ENCODE measurements at regions not wholly inside any gene's neighbourhood (a gene's known extent, or its start where the extent isn't known, plus 50 kb on each side); places are given as distances from the start of the nearest gene placed in this dataset.
A peak's percentile ranks its signal among the peaks of the same experiment; 100 is the strongest.

GRCh38 chr1:68359045-68359444 is 90.7 kb downstream of the RPE65 start:
- no peak for DNase-seq
- H3K27ac ChIP-seq = no peak overlapping the region
- no peak overlapping the region for H3K4me3 ChIP-seq (ENCODE audit: low read depth, low read length)
- no peaks in the 10 kb centered on the region for H3K36me3 ChIP-seq (replicated peaks)
- in situ Hi-C loops (cut with HindIII; ENCODE audit: low pct_ligation_motif_present, low sequenced_read_pairs) = no loop called here
- no peak for TF ChIP-seq CTCF (IDR thresholded peaks at IDR 0.05; ENCODE audit: low read depth, low read length, missing control alignments)
- H3K27me3 ChIP-seq (replicated peaks) = no peaks in the 10 kb centered on the region

DNA sequence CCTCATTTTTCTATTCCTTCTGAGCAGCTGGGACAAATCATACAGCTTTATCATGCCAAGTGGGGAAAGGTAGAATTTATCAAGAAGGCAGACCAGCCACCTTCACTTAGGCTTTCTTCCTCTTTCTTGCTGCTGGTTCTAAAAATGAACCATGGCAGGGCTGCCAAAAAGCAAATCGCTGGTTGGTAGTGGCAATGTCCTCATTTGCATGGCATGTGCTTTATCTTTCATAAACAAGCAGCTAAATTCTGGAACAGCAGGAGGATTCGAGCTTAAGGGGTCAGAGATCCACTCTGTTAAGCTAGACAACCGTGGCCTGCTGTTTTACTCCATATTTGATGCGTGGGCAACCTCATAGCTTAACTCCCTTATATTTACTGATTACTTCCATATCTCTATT is 91.3 kb downstream of the RPE65 start:
- in situ Hi-C loops (cut with HindIII; ENCODE audit: low pct_ligation_motif_present, low sequenced_read_pairs) = no loop called here
- no peaks in the 10 kb centered on the region for H3K27me3 ChIP-seq (replicated peaks)
- no peak for DNase-seq
- no peak overlapping the region for H3K27ac ChIP-seq
- no peaks in the 10 kb centered on the region for H3K36me3 ChIP-seq (replicated peaks)
- no peak for TF ChIP-seq CTCF (IDR thresholded peaks at IDR 0.05; ENCODE audit: low read depth, low read length, missing control alignments)
- H3K4me3 ChIP-seq (ENCODE audit: low read depth, low read length) = no peak overlapping the region

- in situ Hi-C loops (cut with HindIII; ENCODE audit: low pct_ligation_motif_present, low sequenced_read_pairs) = no loop called here
- TF ChIP-seq CTCF (IDR thresholded peaks at IDR 0.05; ENCODE audit: low read depth, low read length, missing control alignments) = no peak
- Histone ChIP-seq H3K36me3 (replicated peaks) (no peaks in the 10 kb centered on the region), H3K27ac (no peak overlapping the region), H3K4me3 (ENCODE audit: low read depth, low read length) (no peak overlapping the region), H3K27me3 (replicated peaks) (no peaks in the 10 kb centered on the region)
- DNase-seq = no peak
Measured at GRCh38 chr1:68355614-68356013, 94.1 kb downstream of the RPE65 start.

DNA sequence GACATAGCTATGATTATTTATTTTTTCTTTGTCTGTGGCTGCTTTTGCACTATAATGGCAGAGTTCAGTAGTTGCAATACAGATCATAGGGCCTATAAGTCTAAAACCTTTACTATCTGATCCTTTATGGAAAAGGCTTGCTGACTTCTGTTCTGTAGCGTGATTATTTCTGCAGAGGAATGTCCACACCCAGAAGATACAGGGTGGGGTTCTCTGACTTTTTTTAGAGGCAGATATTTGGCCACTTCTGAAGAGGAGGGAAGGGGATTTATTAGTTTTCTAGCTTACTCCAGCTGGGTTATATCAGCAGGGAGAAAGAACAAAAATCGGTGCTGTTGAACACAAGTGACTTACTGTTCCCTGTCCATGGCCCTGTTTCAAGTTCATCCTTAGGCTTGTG is 97.6 kb downstream of the RPE65 start:
- no peaks in the 10 kb centered on the region for H3K27me3 ChIP-seq (replicated peaks)
- no peak for TF ChIP-seq CTCF (IDR thresholded peaks at IDR 0.05; ENCODE audit: low read depth, low read length, missing control alignments)
- H3K36me3 ChIP-seq (replicated peaks) = no peaks in the 10 kb centered on the region
- no peak overlapping the region for H3K27ac ChIP-seq
- no peak overlapping the region for H3K4me3 ChIP-seq (ENCODE audit: low read depth, low read length)
- in situ Hi-C loops (cut with HindIII; ENCODE audit: low pct_ligation_motif_present, low sequenced_read_pairs) = no loop called here
- DNase-seq = no peak

DNA sequence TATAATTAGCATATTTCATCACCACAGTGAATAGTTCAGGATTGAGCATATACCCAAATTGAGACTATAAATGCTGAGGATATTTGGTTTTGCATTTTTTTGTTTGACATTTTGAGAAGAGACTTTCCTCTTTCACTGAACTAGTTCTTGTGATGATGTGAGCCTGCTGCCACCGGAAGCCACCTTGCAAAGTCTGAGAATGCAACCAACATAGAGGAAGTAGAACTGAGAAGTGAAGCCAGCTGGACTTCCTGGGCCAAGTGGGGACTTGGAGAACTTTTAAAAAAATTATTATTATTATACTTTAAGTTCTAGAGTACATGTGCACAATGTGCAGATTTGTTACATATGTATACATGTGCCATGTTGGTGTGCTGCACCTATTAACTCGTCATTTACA is 102.3 kb downstream of the RPE65 start:
- no peak overlapping the region for H3K4me3 ChIP-seq (ENCODE audit: low read depth, low read length)
- no peak overlapping the region for H3K27ac ChIP-seq
- no peak for DNase-seq
- in situ Hi-C loops (cut with HindIII; ENCODE audit: low pct_ligation_motif_present, low sequenced_read_pairs) = no loop called here
- no peak for TF ChIP-seq CTCF (IDR thresholded peaks at IDR 0.05; ENCODE audit: low read depth, low read length, missing control alignments)
- H3K27me3 ChIP-seq (replicated peaks) = no peaks in the 10 kb centered on the region
- H3K36me3 ChIP-seq (replicated peaks) = no peaks in the 10 kb centered on the region

- no peak overlapping the region for H3K4me3 ChIP-seq (ENCODE audit: low read depth, low read length)
- no peak for DNase-seq
- no peak overlapping the region for H3K27ac ChIP-seq
- no peaks in the 10 kb centered on the region for H3K36me3 ChIP-seq (replicated peaks)
- H3K27me3 ChIP-seq (replicated peaks) = no peaks in the 10 kb centered on the region
- in situ Hi-C loops (cut with HindIII; ENCODE audit: low pct_ligation_motif_present, low sequenced_read_pairs) = no loop called here
- TF ChIP-seq CTCF (IDR thresholded peaks at IDR 0.05; ENCODE audit: low read depth, low read length, missing control alignments) = peak; percentile 36
Measured at GRCh38 chr1:68346188-68346808, 103.5 kb downstream of the RPE65 start.
